Small intestine (tissue), 7 donors: ENCODE measurements at regions not wholly inside any gene's neighbourhood (a gene's known extent, or its start where the extent isn't known, plus 50 kb on each side); places are given as distances from the start of the nearest gene placed in this dataset.
A peak's percentile ranks its signal among the peaks of the same experiment; 100 is the strongest.
"Not testable (repeated sequence)": the region's sequence is repeated elsewhere in the genome, so short reads cannot be mapped to it uniquely, and the experiment has no call there.

Source experiments
- DNase-seq, 2 donors: peaks; one replicate each; pipeline versions ENCODE4 v3.0.0 to v3.0.0-alpha.2; 2013
- FAIRE-seq: peaks from 2 replicates; lab custom pipeline; 2012; peaks lifted over from hg19 to GRCh38; lab: Jason Lieb, UNC
- H3K27ac ChIP-seq, 3 donors: one replicate each; pipeline ENCODE4 v1.5.1; 2013; ENCODE audit warnings: low read length in 2 of 3, mild to moderate bottlenecking in 2 of 3, control low read depth in 1 of 3, inconsistent platforms in 1 of 3, low read depth in 1 of 3, moderate library complexity in 1 of 3
- H3K27me3 ChIP-seq, 3 donors: one replicate each; pipeline ENCODE4 v1.6.1; 2013; ENCODE audit warnings: low read length in 3 of 3, inconsistent platforms in 1 of 3; ENCODE audit not compliant: control insufficient read depth in 3 of 3, insufficient read depth in 3 of 3
- H3K36me3 ChIP-seq, 3 donors: one replicate each; pipeline ENCODE4 v1.6.1; 2013; ENCODE audit warnings: low read length in 3 of 3, inconsistent platforms in 1 of 3, low read depth in 1 of 3, mild to moderate bottlenecking in 1 of 3, moderate library complexity in 1 of 3; ENCODE audit not compliant: control insufficient read depth in 3 of 3, insufficient read depth in 2 of 3
- H3K4me1 ChIP-seq, 3 donors: one replicate each; pipeline ENCODE4 v1.6.1; 2013; ENCODE audit warnings: low read length in 2 of 3, inconsistent platforms in 1 of 3, low read depth in 1 of 3, mild to moderate bottlenecking in 1 of 3, moderate library complexity in 1 of 3; ENCODE audit not compliant: control insufficient read depth in 3 of 3, insufficient read depth in 2 of 3
- H3K4me3 ChIP-seq, 3 donors: one replicate each; pipeline ENCODE4 v1.5.1; 2013; ENCODE audit warnings: low read length in 3 of 3, control low read depth in 1 of 3, inconsistent platforms in 1 of 3, low read depth in 1 of 3, mild to moderate bottlenecking in 1 of 3, moderate library complexity in 1 of 3
- H3K9me3 ChIP-seq, 2 donors: one replicate each; pipeline ENCODE4 v1.6.1; 2013; ENCODE audit warnings: low read depth in 1 of 2, low read length in 1 of 2; ENCODE audit not compliant: control insufficient read depth in 2 of 2, insufficient read depth in 1 of 2
- WGBS, 3 donors: extraction: QIAGEN DNeasy Blood & Tissue Kit; methylation state at CpG; one replicate each; pipeline ENCODE4 v1.1.7; 2013; 5-methylcytosine and 5-hydroxymethylcytosine counted together
- donor health status: healthy with polysubstance abuse.
- donor health status: control.
- donor health status: control.
- donor health status: Bipolar disorder and iron deficiency.
- donor health status: healthy.

DNA sequence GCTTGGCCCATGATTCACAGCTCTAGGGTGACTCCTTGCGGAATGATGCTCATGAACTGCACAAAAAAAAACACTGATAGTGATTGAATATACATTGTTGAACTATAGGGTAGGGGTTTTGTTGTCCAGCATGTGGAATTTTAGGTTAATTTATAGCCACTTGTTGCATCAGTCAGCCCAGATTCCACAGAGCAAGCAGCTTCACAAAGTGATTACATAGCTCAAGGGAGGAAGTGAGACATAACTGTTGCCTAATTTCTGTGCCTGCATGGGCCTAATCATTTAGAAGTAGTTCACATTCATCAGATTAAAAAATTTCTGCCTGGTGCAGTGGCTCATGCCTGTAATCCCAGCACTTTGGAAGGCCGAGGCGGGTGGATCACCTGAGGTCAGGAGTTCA lies 142.2 kb upstream of the ZNF722 start:
- DNase-seq, H3K4me1 ChIP-seq, H3K4me3 ChIP-seq, H3K36me3 ChIP-seq, FAIRE-seq, H3K27ac ChIP-seq, H3K27me3 ChIP-seq: not testable (repeated sequence)
- H3K9me3 ChIP-seq: peaks cover 2 to 39% of the 10 kb centered on the region in 2 donors
- WGBS, 3 donors: 78 to 84% (median 80%) methylated on average over 3 of the region's 3 CpGs

DNA sequence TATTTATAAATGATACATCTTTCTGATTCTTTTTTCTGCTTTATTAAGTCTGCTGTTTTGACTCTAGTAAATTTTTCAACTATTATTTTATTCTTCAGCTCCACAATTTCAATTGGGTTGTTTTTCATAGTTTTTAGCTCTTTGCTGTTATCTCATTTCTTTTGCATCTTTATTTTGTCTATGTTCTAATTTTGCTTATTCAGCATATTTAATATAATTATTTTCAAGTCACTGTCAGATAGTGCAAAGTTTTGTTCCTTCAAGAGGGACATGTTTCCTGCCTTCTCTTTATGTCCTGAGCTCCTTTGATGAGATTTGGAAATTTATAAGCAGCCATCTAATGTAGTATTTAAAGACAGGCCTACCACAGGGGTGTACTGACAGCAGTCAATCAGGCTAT lies 131.5 kb upstream of the ZNF722 start:
- Histone ChIP-seq H3K9me3 (peaks cover 0 to 17% of the 10 kb centered on the region in 2 donors), H3K36me3 (no peaks in the 10 kb centered on the region), H3K4me3 (no peak overlapping the region), H3K27me3 (no peaks in the 10 kb centered on the region), H3K4me1 (no peaks in the 10 kb centered on the region), H3K27ac (no peak overlapping the region)
- DNase-seq: no peak
- no peak for FAIRE-seq

DNA sequence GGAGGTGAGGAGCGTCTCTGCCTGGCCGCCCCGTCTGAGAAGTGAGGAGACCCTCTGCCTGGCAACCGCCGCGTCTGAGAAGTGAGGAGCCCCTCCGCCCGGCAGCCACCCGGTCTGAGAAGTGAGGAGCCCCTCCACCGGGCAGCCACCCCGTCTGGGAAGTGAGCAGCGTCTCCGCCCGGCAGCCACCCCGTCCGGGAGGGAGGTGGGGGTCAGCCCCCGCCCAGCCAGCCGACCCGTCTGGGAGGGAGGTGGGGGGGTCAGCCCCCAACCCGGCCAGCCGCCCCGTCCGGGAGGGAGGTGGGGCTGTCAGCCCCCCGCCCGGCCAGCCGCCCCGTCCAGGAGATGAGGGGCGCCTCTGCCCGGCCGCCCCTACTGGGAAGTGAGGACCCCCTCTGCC lies 124.4 kb upstream of the ZNF722 start:
- not testable (repeated sequence) for H3K4me1 ChIP-seq, H3K27me3 ChIP-seq, H3K27ac ChIP-seq, FAIRE-seq, H3K36me3 ChIP-seq, H3K4me3 ChIP-seq, H3K9me3 ChIP-seq, DNase-seq
- 92 to 98% (median 93%) methylated on average over 16 to 30 of the region's 30 CpGs for WGBS, 3 donors

DNA sequence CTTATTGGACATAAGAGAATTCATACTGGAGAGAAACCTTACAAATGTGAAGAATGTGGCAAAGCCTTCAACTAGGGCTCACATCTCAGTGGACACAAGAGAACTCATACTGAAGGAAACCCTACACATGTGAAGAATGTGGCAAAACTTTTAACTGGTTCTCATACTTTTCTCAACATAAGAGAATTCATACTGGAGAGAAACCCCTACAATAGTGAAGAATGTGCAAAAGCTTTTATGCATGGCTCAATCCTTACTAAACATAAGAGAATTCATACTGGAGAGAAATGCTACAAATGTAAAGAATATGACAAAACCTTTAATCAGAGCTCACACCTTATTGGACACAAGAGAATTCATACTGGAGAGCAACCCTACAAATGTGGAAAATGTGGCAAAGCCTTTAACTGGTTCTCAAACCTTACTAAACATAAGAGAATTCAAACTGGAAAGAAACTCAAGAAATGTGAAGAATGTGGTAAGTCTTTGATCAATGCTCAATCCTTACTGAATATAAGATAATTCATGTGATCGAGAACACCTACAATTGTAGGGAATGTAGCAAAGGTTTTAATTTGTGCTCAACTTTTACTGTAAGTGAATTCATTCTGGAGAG lies 121.8 kb upstream of the ZNF722 start:
- Histone ChIP-seq H3K27ac (no peak overlapping the region), H3K27me3 (no peaks in the 10 kb centered on the region), H3K4me1 (no peaks in the 10 kb centered on the region), H3K36me3 (no peaks in the 10 kb centered on the region), H3K4me3 (no peak overlapping the region), H3K9me3 (peaks cover 3 to 23% of the 10 kb centered on the region in 2 donors)
- DNase-seq (no peak), FAIRE-seq (no peak)
- WGBS, 3 donors: 88 to 100% (median 90%) methylated on average over 1 of the region's 1 CpG

DNA sequence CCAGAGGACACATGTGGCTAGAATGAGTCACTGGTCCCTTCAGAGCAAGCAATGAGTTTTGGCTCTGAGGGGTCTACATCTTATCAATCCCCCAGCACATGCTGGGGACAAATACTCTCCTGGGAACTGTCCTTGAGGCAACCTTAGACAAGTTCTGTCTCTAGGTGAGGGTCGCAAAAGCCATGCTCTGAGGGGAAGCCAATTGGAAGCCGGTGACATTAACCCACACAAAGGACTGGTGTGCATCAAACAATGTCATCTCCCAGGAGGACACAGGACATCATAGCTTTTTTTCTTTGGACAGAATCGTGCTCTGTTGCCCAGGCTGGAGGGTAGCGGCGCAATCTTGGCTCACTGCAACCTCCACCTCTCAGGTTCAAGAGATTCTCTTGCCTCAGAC lies 111.6 kb upstream of the ZNF722 start:
- Histone ChIP-seq H3K27ac (no peak overlapping the region), H3K27me3 (no peaks in the 10 kb centered on the region), H3K4me1 (no peaks in the 10 kb centered on the region), H3K9me3 (peaks cover 2 to 71% of the 10 kb centered on the region in 2 donors), H3K36me3 (no peaks in the 10 kb centered on the region), H3K4me3 (no peak overlapping the region)
- FAIRE-seq (no peak), DNase-seq (no peak)
- WGBS, 3 donors: 61 to 72% (median 70%) methylated on average over 5 of the region's 5 CpGs

DNA sequence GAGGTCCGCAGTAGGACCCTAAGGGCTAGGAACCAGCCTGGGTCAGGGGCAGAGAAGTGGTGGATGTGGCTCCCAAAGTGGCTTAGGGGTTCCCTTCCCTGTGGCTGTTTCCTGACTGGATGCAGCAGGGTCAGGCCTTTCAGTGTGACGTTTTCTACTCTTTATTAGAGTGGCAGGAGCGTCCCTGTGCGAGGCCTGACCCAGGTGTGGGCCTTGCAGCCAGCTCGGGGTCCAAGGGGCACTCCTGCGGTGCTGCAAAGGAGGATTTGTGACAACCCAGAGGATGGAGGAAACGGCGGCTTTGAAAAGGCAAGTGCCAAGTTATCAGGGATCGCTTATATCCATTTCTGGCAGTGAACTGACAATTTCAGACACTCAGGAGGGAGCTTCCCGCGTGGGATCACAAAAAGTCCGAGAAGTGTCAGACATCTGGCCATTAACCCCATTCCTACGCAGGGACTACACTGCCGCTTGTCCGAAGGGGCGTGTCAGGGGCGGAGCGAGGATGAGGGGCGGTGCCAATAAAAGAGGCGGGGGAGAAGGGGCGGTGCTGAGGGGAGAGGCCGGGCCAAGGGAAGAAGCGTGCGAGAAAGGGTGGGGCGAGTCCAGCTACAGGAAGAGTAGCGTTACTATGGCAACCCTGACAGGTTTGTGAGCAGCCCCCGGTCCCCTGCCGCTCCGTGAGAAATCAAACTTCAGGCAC lies 98.8 kb upstream of the ZNF722 start:
- no peaks in the 10 kb centered on the region for H3K27me3 ChIP-seq
- no peaks in the 10 kb centered on the region for H3K4me1 ChIP-seq
- WGBS, 3 donors: 18 to 40% (median 18%) methylated on average over 29 of the region's 29 CpGs
- H3K36me3 ChIP-seq: no peaks in the 10 kb centered on the region
- H3K4me3 ChIP-seq: peak overlapping the region in 1 of 3 donors; percentile 69
- DNase-seq (peak; percentile 1 to 61), FAIRE-seq (no peak)
- H3K9me3 ChIP-seq: peaks cover 4 to 43% of the 10 kb centered on the region in 2 donors
- no peak overlapping the region for H3K27ac ChIP-seq

DNA sequence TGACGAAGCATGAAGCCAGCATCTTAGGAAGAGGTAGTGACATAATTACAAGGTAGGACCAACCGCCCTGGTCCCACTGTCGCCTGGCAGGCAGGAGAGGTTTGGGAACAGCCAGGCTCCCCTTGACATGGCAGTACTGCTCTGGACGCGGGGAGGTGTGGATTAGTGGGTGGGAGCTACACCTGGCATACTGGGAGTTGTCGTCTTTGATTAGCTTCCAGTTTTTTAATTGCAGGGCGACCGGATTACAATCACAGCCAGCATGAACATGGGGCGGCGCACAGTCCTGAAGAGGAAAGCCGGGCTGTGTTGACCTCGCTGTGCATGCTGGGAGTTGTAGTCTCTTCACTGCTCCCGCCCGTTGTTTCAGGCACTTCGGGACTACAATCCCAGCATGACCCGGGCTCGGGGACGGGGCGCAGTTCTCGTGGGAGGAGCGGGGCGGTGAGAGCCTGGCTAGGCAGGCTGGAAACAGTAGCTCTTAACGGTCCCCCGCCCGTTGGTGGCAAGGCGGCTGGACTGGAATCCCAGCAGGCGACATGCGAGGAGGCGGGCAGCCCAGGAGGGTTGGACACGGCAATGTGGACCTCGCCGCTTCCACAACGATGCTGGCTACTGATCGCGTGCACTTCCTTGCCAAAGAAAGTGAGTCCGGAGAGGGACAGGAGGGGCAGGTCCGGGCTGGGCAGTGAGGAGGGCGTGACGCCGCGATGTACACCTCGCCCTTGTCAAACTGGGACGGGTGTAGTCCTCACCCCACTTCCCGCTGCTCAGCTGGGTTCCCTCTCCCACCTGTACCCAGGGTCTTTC lies 98.0 kb upstream of the ZNF722 start:
- Histone ChIP-seq H3K27me3 (no peaks in the 10 kb centered on the region), H3K4me3 (peak overlapping the region in 1 of 3 donors; percentile 69)
- FAIRE-seq: no peak

DNA sequence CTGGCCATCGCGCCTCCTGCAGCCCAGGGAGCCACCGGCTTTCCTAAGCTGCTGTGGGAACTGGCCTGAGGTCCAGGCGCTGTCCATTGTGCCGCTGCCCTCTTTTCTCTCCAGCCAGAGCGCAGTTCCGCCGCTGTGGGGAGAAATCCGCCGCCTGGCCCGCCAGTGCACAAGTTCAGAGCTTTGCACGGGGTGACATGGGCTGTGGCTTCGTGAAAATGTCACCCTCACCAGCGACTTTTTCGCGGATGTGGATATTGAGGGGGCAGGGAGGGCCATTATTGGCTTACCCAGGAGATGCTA lies 97.5 kb upstream of the ZNF722 start:
- peaks cover 4 to 43% of the 10 kb centered on the region in 2 donors for H3K9me3 ChIP-seq
- H3K27ac ChIP-seq, FAIRE-seq, H3K4me1 ChIP-seq, H3K27me3 ChIP-seq, DNase-seq, H3K36me3 ChIP-seq: not testable (repeated sequence)
- 18 to 27% (median 24%) methylated on average over 15 to 16 of the region's 16 CpGs for WGBS, 3 donors
- H3K4me3 ChIP-seq: peak overlapping the region in 1 of 3 donors; percentile 69

More for the DNA sequence above, 98.0 kb upstream of the ZNF722 start:
- Histone ChIP-seq H3K36me3 (no peaks in the 10 kb centered on the region), H3K9me3 (peaks cover 4 to 43% of the 10 kb centered on the region in 2 donors), H3K4me1 (no peaks in the 10 kb centered on the region), H3K27ac (no peak overlapping the region)
- 7 to 32% (median 9%) methylated on average over 41 to 44 of the region's 44 CpGs for WGBS, 3 donors
- DNase-seq: peak; percentile 47 to 94
